ENCODE measurements at regions not wholly inside any gene's neighbourhood (a gene's known extent, or its start where the extent isn't known, plus 50 kb on each side); places are given as distances from the start of the nearest gene placed in this dataset.

- WGBS, 2 donors: 87 to 89% methylated on average over 1 of the region's 1 CpG
- no peaks in the 10 kb centered on the region for H3K4me1 ChIP-seq
- DNase-seq: no peak
- no peaks in the 10 kb centered on the region for H3K27me3 ChIP-seq
- no peaks in the 10 kb centered on the region for H3K36me3 ChIP-seq
- intact Hi-C loops (cut with DNase I): no loop called here
- H3K27ac ChIP-seq: no peak overlapping the region
- TF ChIP-seq CTCF (IDR thresholded peaks at IDR 0.05): no peak
- no peak for TF ChIP-seq EP300 (IDR thresholded peaks at IDR 0.05)
- no peak for TF ChIP-seq POLR2A (IDR thresholded peaks at IDR 0.05)
- H3K4me3 ChIP-seq: no peak overlapping the region
- H3K9me3 ChIP-seq: no peaks in the 10 kb centered on the region
Observed at GRCh38 chr6:137761072-137761471, 106.0 kb upstream of the TNFAIP3 start.

GRCh38 chr6:137761487-137761886 lies 105.6 kb upstream of the TNFAIP3 start:
- WGBS, 2 donors: 73 to 78% methylated on average over 2 of the region's 2 CpGs
- Histone ChIP-seq H3K4me3 (no peak overlapping the region), H3K27me3 (no peaks in the 10 kb centered on the region), H3K27ac (no peak overlapping the region), H3K36me3 (no peaks in the 10 kb centered on the region), H3K9me3 (no peaks in the 10 kb centered on the region), H3K4me1 (no peaks in the 10 kb centered on the region)
- intact Hi-C loops (cut with DNase I): no loop called here
- no peak for DNase-seq
- TF ChIP-seq EP300 (IDR thresholded peaks at IDR 0.05): no peak
- no peak for TF ChIP-seq POLR2AphosphoS5 (IDR thresholded peaks at IDR 0.05)
- no peak for TF ChIP-seq POLR2A (IDR thresholded peaks at IDR 0.05)
- no peak for TF ChIP-seq CTCF (IDR thresholded peaks at IDR 0.05)

GRCh38 chr6:137762168-137763090 lies 104.6 kb upstream of the TNFAIP3 start:
- Histone ChIP-seq H3K4me3 (no peak overlapping the region), H3K27me3 (no peaks in the 10 kb centered on the region), H3K4me1 (no peaks in the 10 kb centered on the region), H3K36me3 (no peaks in the 10 kb centered on the region), H3K27ac (no peak overlapping the region), H3K9me3 (peaks cover 0 to under 1% (median 0%) of the 10 kb centered on the region in 4 donors)
- TF ChIP-seq CTCF (IDR thresholded peaks at IDR 0.05) (no peak), POLR2AphosphoS5 (IDR thresholded peaks at IDR 0.05) (no peak), POLR2A (IDR thresholded peaks at IDR 0.05) (no peak)
- no peak for DNase-seq
- intact Hi-C loops (cut with DNase I): no loop called here
- 85 to 94% methylated on average over 1 of the region's 1 CpG for WGBS, 2 donors

- TF ChIP-seq CTCF (IDR thresholded peaks at IDR 0.05) (no peak), POLR2AphosphoS5 (IDR thresholded peaks at IDR 0.05) (no peak), EP300 (IDR thresholded peaks at IDR 0.05) (no peak)
- peaks cover 0 to 3% (median 0%) of the 10 kb centered on the region in 4 donors for H3K9me3 ChIP-seq
- H3K27me3 ChIP-seq: no peaks in the 10 kb centered on the region
- no peak for DNase-seq
- H3K27ac ChIP-seq: no peak overlapping the region
- intact Hi-C loops (cut with DNase I): no loop called here
- no peaks in the 10 kb centered on the region for H3K36me3 ChIP-seq
- 99 to 100% methylated on average over 1 of the region's 1 CpG for WGBS, 2 donors
- no peaks in the 10 kb centered on the region for H3K4me1 ChIP-seq
- H3K4me3 ChIP-seq: no peak overlapping the region
Observed at GRCh38 chr6:137763436-137763835, 103.6 kb upstream of the TNFAIP3 start.
